Neural cell (in vitro differentiated cells): ENCODE measurements at regions not wholly inside any gene's neighbourhood (a gene's known extent, or its start where the extent isn't known, plus 50 kb on each side); places are given as distances from the start of the nearest gene placed in this dataset.

Source experiments
- H2AFZ ChIP-seq: fragments of 200-600, 300-800 bp; sonication (generic), shearing (Covaris generic); 2 replicates; pipeline ENCODE4 v1.6.0; 2014; ENCODE audit warnings: low read depth, mild to moderate bottlenecking, antibody characterized with exemption, low read length, moderate library complexity
- H3F3A ChIP-seq: fragments of 200-600 bp; shearing (Covaris generic); 2 replicates; pipeline ENCODE4 v1.6.1; 2016; ENCODE audit warnings: mild to moderate bottlenecking, moderate library complexity, mixed read lengths, antibody characterized with exemption, low read length; ENCODE audit not compliant: insufficient read depth, poor library complexity, severe bottlenecking
- H3K27ac ChIP-seq: fragments of 200-600, 300-800 bp; sonication (generic), shearing (Covaris generic); 2 replicates; pipeline ENCODE4 v1.5.1; 2014; ENCODE audit warnings: mild to moderate bottlenecking, low read length, moderate library complexity
- H3K27me3 ChIP-seq: fragments of 300-800, 200-600 bp; sonication (generic), shearing (Covaris generic); 2 replicates; pipeline ENCODE4 v1.6.0; 2014; ENCODE audit warnings: mild to moderate bottlenecking, low read depth, low read length, moderate library complexity; ENCODE audit not compliant: insufficient read depth
- H3K36me3 ChIP-seq: fragments of 300-800, 200-600 bp; sonication (generic), shearing (Covaris generic); 2 replicates; pipeline ENCODE4 v1.5.1; 2014; ENCODE audit warnings: mild to moderate bottlenecking, antibody characterized with exemption, low read length, moderate library complexity; ENCODE audit not compliant: insufficient read depth
- H3K4me2 ChIP-seq: fragments of 300-800, 200-600 bp; sonication (generic), shearing (Covaris generic); 2 replicates; pipeline ENCODE4 v1.6.0; 2014; ENCODE audit warnings: mild to moderate bottlenecking, low read length
- H3K4me3 ChIP-seq: fragments of 300-800, 200-600 bp; sonication (generic), shearing (Covaris generic); 2 replicates; pipeline ENCODE4 v1.5.1; 2014; ENCODE audit warnings: mild to moderate bottlenecking, low read length, moderate library complexity
- H3K79me2 ChIP-seq: fragments of 200-600 bp; shearing (Covaris generic); replicated peaks from 2 replicates; pipeline ENCODE4 v1.6.0; 2014; ENCODE audit warnings: mild to moderate bottlenecking, low read length, moderate library complexity; ENCODE audit not compliant: insufficient read depth
- H3K9ac ChIP-seq: fragments of 300-800, 200-600 bp; sonication (generic), shearing (Covaris generic); 2 replicates; pipeline ENCODE4 v1.6.1; 2016; ENCODE audit warnings: mild to moderate bottlenecking, low read length, mixed read lengths
- H3K9me2 ChIP-seq: fragments of 200-600 bp; shearing (Covaris generic); 2 replicates; pipeline ENCODE4 v1.6.1; 2016; ENCODE audit warnings: mild to moderate bottlenecking, low read length, mixed read lengths; ENCODE audit not compliant: insufficient read depth
- H3K9me3 ChIP-seq: fragments of 200-600, 300-800 bp; sonication (generic), shearing (Covaris generic); 2 replicates; pipeline ENCODE4 v1.6.1; 2016; ENCODE audit warnings: mild to moderate bottlenecking, mixed run types, low read length, moderate library complexity, mixed read lengths
- H4K20me1 ChIP-seq: fragments of 200-600 bp; shearing (Covaris generic); 2 replicates; pipeline ENCODE4 v1.6.1; 2016; ENCODE audit warnings: mild to moderate bottlenecking, mixed run types; ENCODE audit not compliant: insufficient read depth
- CTCF ChIP-seq: fragments of 450-650 bp; IDR thresholded peaks from 2 replicates; pipeline ENCODE4 v1.5.1; 2014; ENCODE audit warnings: antibody characterized with exemption, mild to moderate bottlenecking, moderate library complexity; ENCODE audit not compliant: poor library complexity, severe bottlenecking
- EP300 ChIP-seq: fragments of 450-650 bp; conservative IDR thresholded peaks from 2 replicates; pipeline ENCODE4 v1.6.1; 2014; ENCODE audit warnings: antibody characterized with exemption, mild to moderate bottlenecking, moderate library complexity; ENCODE audit not compliant: poor library complexity, severe bottlenecking
- EZH2 ChIP-seq: fragments of 200-600, 300-800 bp; shearing (Covaris generic), sonication (generic); IDR thresholded peaks from 2 replicates; pipeline ENCODE4 v1.6.1; 2014; ENCODE audit warnings: antibody characterized with exemption, low read length, borderline replicate concordance, mild to moderate bottlenecking; ENCODE audit not compliant: insufficient read depth, poor library complexity, severe bottlenecking
- MXI1 ChIP-seq: fragments of 450-650 bp; conservative IDR thresholded peaks from 2 replicates; pipeline ENCODE4 v1.6.1; 2014; ENCODE audit warnings: antibody characterized with exemption, mild to moderate bottlenecking; ENCODE audit not compliant: poor library complexity, severe bottlenecking
- POLR2AphosphoS5 ChIP-seq: IDR thresholded peaks from 2 replicates; pipeline ENCODE4 v1.6.1; 2012
- RAD21 ChIP-seq: fragments of 450-650 bp; conservative IDR thresholded peaks from 2 replicates; pipeline ENCODE4 v1.6.1; 2014; ENCODE audit warnings: antibody characterized with exemption, mild to moderate bottlenecking, moderate library complexity
- REST ChIP-seq: IDR thresholded peaks from 2 replicates; pipeline ENCODE4 v1.6.1; 2012; ENCODE audit warnings: borderline replicate concordance
- SMC3 ChIP-seq: fragments of 450-650 bp; conservative IDR thresholded peaks from 2 replicates; pipeline ENCODE4 v1.6.1; 2014; ENCODE audit warnings: antibody characterized with exemption, mild to moderate bottlenecking, moderate library complexity; ENCODE audit not compliant: poor library complexity
- TAF1 ChIP-seq: IDR thresholded peaks from 2 replicates; pipeline ENCODE4 v1.6.1; 2012; ENCODE audit warnings: low read depth

- TF ChIP-seq RAD21 (no peak), TAF1 (no peak), POLR2AphosphoS5 (no peak), CTCF (no peak), EP300 (no peak), SMC3 (no peak), MXI1 (no peak), REST (no peak), EZH2 (no peak)
Measured at GRCh38 chr17:62167076-62167475, 102.0 kb upstream of the MED13 start.

GRCh38 chr17:62164747-62165722 is 100.0 kb upstream of the MED13 start:
- H2AFZ ChIP-seq, result no peak overlapping the region
- H3K9me2 ChIP-seq, result no peaks in the 10 kb centered on the region

More at GRCh38 chr17:62167076-62167475, 102.0 kb upstream of the MED13 start:
- Histone ChIP-seq H3K4me3 (no peak overlapping the region), H3K27me3 (no peaks in the 10 kb centered on the region), H3K27ac (no peak overlapping the region), H3F3A (no peaks in the 10 kb centered on the region), H2AFZ (no peak overlapping the region), H3K79me2 (no peaks in the 10 kb centered on the region), H3K4me2 (no peak overlapping the region), H3K9me2 (no peaks in the 10 kb centered on the region), H3K9me3 (no peaks in the 10 kb centered on the region), H3K36me3 (no peaks in the 10 kb centered on the region), H4K20me1 (no peaks in the 10 kb centered on the region), H3K9ac (no peak overlapping the region)

More at GRCh38 chr17:62164747-62165722, 100.0 kb upstream of the MED13 start:
- Histone ChIP-seq H3K4me3 (no peak overlapping the region), H3K36me3 (no peaks in the 10 kb centered on the region), H4K20me1 (no peaks in the 10 kb centered on the region), H3K4me2 (no peak overlapping the region), H3K9ac (no peak overlapping the region), H3K9me3 (no peaks in the 10 kb centered on the region), H3K79me2 (no peaks in the 10 kb centered on the region), H3F3A (no peaks in the 10 kb centered on the region), H3K27ac (no peak overlapping the region), H3K27me3 (no peaks in the 10 kb centered on the region)
- TF ChIP-seq CTCF, result no peak
- TF ChIP-seq REST, result no peak
- no peak for TF ChIP-seq RAD21
- TF ChIP-seq EP300, result no peak
- TF ChIP-seq TAF1, result no peak
- TF ChIP-seq POLR2AphosphoS5, result no peak
- TF ChIP-seq SMC3, result no peak
- TF ChIP-seq MXI1, result no peak
- no peak for TF ChIP-seq EZH2
